BLaER1 treated with 17β-estradiol and CSF1 and Interleukin-3, amounts not matched to agents 10 nM and 100 nM (cell line): ENCODE measurements at regions not wholly inside any gene's neighbourhood (a gene's known extent, or its start where the extent isn't known, plus 50 kb on each side); places are given as distances from the start of the nearest gene placed in this dataset.
"Not testable (repeated sequence)": the region's sequence is repeated elsewhere in the genome, so short reads cannot be mapped to it uniquely, and the experiment has no call there.

Experiments used
- H3K27ac ChIP-seq, 11 experiments: shearing (Covaris generic); formaldehyde crosslinking; 2 replicates each; pipeline ENCODE4 v1.8.1; 2022
- H3K27me3 ChIP-seq, 11 experiments: shearing (Covaris generic); formaldehyde crosslinking; 2 replicates each; pipeline ENCODE4 v1.8.1; 2022
- H3K36me3 ChIP-seq, 11 experiments: shearing (Covaris generic); formaldehyde crosslinking; 2 replicates each; pipeline ENCODE4 v1.8.1; 2022
- H3K4me1 ChIP-seq, 10 experiments: shearing (Covaris generic); formaldehyde crosslinking; 2 replicates each; pipeline ENCODE4 v1.8.1; 2022
- H3K4me2 ChIP-seq, 11 experiments: shearing (Covaris generic); formaldehyde crosslinking; 2 replicates each; pipeline ENCODE4 v1.8.1; 2022
- H3K4me3 ChIP-seq, 10 experiments: shearing (Covaris generic); formaldehyde crosslinking; 2 replicates each; pipeline ENCODE4 v1.8.1; 2022
- H3K9ac ChIP-seq, 11 experiments: shearing (Covaris generic); formaldehyde crosslinking; 2 replicates each; pipeline ENCODE4 v1.8.1; 2022
- H3K9me3 ChIP-seq, 11 experiments: shearing (Covaris generic); formaldehyde crosslinking; replicated peaks in 1 of 11; 2 replicates each; pipeline ENCODE4 v1.8.1; 2022
- H4K20me1 ChIP-seq, 11 experiments: shearing (Covaris generic); formaldehyde crosslinking; 2 replicates each; pipeline ENCODE4 v1.8.1; 2022
- Cebpa-rat ChIP-seq, 11 experiments: shearing (Covaris generic); IDR thresholded peaks; 2 replicates each; pipeline ENCODE4 v1.8.1; 2022

GRCh38 chr4:66160606-66161005, 490.3 kb upstream of the EPHA5 start:
- Histone ChIP-seq H3K9ac (no peak overlapping the region), H4K20me1 (no peaks in the 10 kb centered on the region), H3K9me3 (peaks cover 6 to 18% (median 9%) of the 10 kb centered on the region in 11 experiments; a peak in 11 of 22 replicates), H3K36me3 (no peaks in the 10 kb centered on the region), H3K27me3 (no peaks in the 10 kb centered on the region), H3K4me3 (no peak overlapping the region), H3K4me1 (no peaks in the 10 kb centered on the region), H3K27ac (no peak overlapping the region), H3K4me2 (no peak overlapping the region)
- TF ChIP-seq Cebpa-rat (IDR thresholded peaks at IDR 0.05) = no peak

GRCh38 chr4:66157594-66157993, 487.3 kb upstream of the EPHA5 start:
- Histone ChIP-seq H4K20me1 (no peaks in the 10 kb centered on the region; a peak in 1 of 22 replicates), H3K9me3 (peaks cover 0 to 4% (median 0%) of the 10 kb centered on the region in 11 experiments; a peak in 2 of 22 replicates), H3K27me3 (no peaks in the 10 kb centered on the region), H3K27ac (no peak overlapping the region), H3K4me2 (no peak overlapping the region), H3K36me3 (no peaks in the 10 kb centered on the region), H3K4me1 (no peaks in the 10 kb centered on the region), H3K9ac (no peak overlapping the region), H3K4me3 (no peak overlapping the region)
- no peak for TF ChIP-seq Cebpa-rat (IDR thresholded peaks at IDR 0.05)

DNA sequence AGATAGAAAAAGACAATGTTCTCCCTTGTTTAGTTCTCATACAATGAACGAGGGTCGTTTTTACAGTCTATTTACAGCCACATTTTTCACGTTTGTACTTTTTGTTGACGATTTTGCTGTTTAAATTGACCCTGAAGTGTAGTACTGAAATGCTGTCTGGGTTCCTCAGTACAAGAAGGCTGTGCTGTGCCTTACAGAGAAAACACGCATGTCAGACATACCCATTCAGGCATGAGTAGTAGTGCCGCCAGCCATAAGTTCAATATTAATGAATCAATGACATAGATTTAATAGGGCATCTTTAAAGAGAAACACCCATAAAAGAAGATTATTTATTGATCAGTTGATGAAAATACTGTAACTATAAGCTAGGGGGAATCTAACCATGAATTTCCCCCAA, 459.8 kb upstream of the EPHA5 start:
- TF ChIP-seq Cebpa-rat (IDR thresholded peaks at IDR 0.05) = no peak

GRCh38 chr4:66123831-66124413, 453.6 kb upstream of the EPHA5 start:
- H3K4me3 ChIP-seq = no peak overlapping the region
- H4K20me1 ChIP-seq = no peaks in the 10 kb centered on the region
- no peaks in the 10 kb centered on the region for H3K9me3 ChIP-seq
- no peak overlapping the region for H3K9ac ChIP-seq
- no peak overlapping the region for H3K4me2 ChIP-seq
- no peaks in the 10 kb centered on the region for H3K36me3 ChIP-seq
- H3K4me1 ChIP-seq = no peaks in the 10 kb centered on the region
- H3K27ac ChIP-seq = no peak overlapping the region
- no peaks in the 10 kb centered on the region for H3K27me3 ChIP-seq
- no peak for TF ChIP-seq Cebpa-rat (IDR thresholded peaks at IDR 0.05)

More for the DNA sequence above, 459.8 kb upstream of the EPHA5 start:
- Histone ChIP-seq H3K36me3 (no peaks in the 10 kb centered on the region), H3K4me1 (no peaks in the 10 kb centered on the region), H3K4me3 (no peak overlapping the region), H3K4me2 (no peak overlapping the region), H3K27ac (no peak overlapping the region), H3K27me3 (no peaks in the 10 kb centered on the region), H3K9ac (no peak overlapping the region), H3K9me3 (no peaks in the 10 kb centered on the region), H4K20me1 (no peaks in the 10 kb centered on the region)

DNA sequence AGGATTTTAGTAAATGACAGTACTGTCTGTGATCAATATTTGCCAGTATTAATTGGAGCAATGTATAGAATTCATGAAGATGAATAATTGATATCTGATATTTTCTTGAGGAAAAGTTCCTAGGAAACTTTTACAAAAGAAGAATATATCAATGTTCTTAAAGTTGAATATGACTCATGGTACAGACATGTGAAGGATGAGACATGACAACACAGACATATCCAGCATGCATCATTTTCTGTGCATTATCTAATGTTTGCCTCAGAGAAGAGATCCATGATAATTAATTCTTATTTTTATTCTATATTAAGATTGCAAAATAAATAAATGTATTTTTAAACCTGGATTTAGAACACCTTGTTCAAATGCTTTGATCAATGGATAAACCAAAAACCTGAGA, 452.9 kb upstream of the EPHA5 start:
- Histone ChIP-seq H3K4me2 (no peak overlapping the region), H3K27ac (no peak overlapping the region), H3K36me3 (no peaks in the 10 kb centered on the region), H3K4me3 (no peak overlapping the region), H3K27me3 (no peaks in the 10 kb centered on the region), H3K4me1 (no peaks in the 10 kb centered on the region), H4K20me1 (no peaks in the 10 kb centered on the region), H3K9ac (no peak overlapping the region), H3K9me3 (no peaks in the 10 kb centered on the region)
- TF ChIP-seq Cebpa-rat (IDR thresholded peaks at IDR 0.05) = no peak

GRCh38 chr4:66115231-66115630, 444.9 kb upstream of the EPHA5 start:
- H3K4me3 ChIP-seq, H3K4me2 ChIP-seq, H3K27ac ChIP-seq, H3K9me3 ChIP-seq, H4K20me1 ChIP-seq, H3K36me3 ChIP-seq, H3K4me1 ChIP-seq, H3K27me3 ChIP-seq, H3K9ac ChIP-seq: not testable (repeated sequence)

DNA sequence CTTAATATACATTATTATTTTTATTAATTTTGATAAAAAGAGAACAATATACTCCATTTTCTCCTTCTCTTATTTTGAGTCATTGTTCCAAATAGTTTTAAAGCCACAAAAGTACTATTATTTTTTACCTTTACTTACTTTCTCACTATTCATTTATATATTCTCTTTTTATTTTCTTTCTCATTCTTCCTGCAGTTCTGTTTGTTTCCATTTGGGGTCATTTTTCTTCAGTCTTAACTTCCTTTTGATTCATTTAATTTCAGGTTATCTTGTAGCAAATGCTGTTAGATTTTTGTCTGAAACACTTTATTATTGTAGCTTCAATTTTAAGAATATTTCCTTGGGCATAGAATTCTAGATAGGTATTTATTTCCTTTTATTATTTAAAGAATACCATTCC, 438.6 kb upstream of the EPHA5 start:
- Histone ChIP-seq H3K4me3 (no peak overlapping the region), H3K27ac (no peak overlapping the region), H3K4me2 (no peak overlapping the region), H4K20me1 (no peaks in the 10 kb centered on the region), H3K9ac (no peak overlapping the region), H3K4me1 (no peaks in the 10 kb centered on the region), H3K36me3 (no peaks in the 10 kb centered on the region), H3K9me3 (0 out of 22 replicates have a peak, but pooled peaks cover 0 to 5% (median 0%) of the 10 kb centered on the region in 11 experiments), H3K27me3 (no peaks in the 10 kb centered on the region)
- TF ChIP-seq Cebpa-rat (IDR thresholded peaks at IDR 0.05) = no peak

- Histone ChIP-seq H3K27ac (no peak overlapping the region), H3K4me1 (no peaks in the 10 kb centered on the region), H3K36me3 (no peaks in the 10 kb centered on the region), H3K9me3 (no peaks in the 10 kb centered on the region), H3K9ac (no peak overlapping the region), H3K27me3 (no peaks in the 10 kb centered on the region), H3K4me2 (no peak overlapping the region), H4K20me1 (no peaks in the 10 kb centered on the region), H3K4me3 (no peak overlapping the region)
- TF ChIP-seq Cebpa-rat (IDR thresholded peaks at IDR 0.05) = no peak
Measured at GRCh38 chr4:66097218-66097617, 426.9 kb upstream of the EPHA5 start.

- Histone ChIP-seq H3K4me1 (no peaks in the 10 kb centered on the region), H3K36me3 (no peaks in the 10 kb centered on the region), H3K4me2 (no peak overlapping the region), H3K9ac (no peak overlapping the region), H4K20me1 (no peaks in the 10 kb centered on the region), H3K27ac (no peak overlapping the region), H3K27me3 (no peaks in the 10 kb centered on the region), H3K9me3 (no peaks in the 10 kb centered on the region), H3K4me3 (no peak overlapping the region)
- no peak for TF ChIP-seq Cebpa-rat (IDR thresholded peaks at IDR 0.05)
Measured at GRCh38 chr4:66095065-66095464, 424.8 kb upstream of the EPHA5 start.

DNA sequence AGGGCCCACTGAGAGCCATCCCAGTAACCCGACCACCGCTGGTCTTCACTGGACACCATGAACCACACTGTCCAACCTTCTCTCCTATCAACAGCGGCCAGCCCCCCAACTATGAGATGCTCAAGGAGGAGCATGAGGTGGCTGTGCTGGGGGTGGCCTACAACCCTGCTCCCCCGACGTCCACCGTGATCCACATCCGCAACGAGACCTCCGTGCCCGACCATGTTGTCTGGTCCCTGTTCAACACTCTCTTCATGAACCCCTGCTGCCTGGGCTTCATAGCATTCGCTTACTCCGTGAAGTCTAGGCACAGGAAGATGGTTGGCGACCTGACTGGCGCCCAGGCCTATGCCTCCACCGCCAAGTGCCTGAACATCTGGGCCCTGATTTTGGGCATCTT, 423.8 kb upstream of the EPHA5 start:
- Histone ChIP-seq H3K9me3 (no peaks in the 10 kb centered on the region), H3K9ac (no peak overlapping the region), H3K27ac (no peak overlapping the region), H3K4me1 (no peaks in the 10 kb centered on the region), H3K4me3 (no peak overlapping the region), H3K4me2 (no peak overlapping the region), H3K36me3 (no peaks in the 10 kb centered on the region), H3K27me3 (no peaks in the 10 kb centered on the region), H4K20me1 (no peaks in the 10 kb centered on the region)
- TF ChIP-seq Cebpa-rat (IDR thresholded peaks at IDR 0.05) = no peak
